ENCODE measurements at regions not wholly inside any gene's neighbourhood (a gene's known extent, or its start where the extent isn't known, plus 50 kb on each side); places are given as distances from the start of the nearest gene placed in this dataset.
A peak's percentile ranks its signal among the peaks of the same experiment; 100 is the strongest.

- no peaks in the 10 kb centered on the region for H3K36me3 Mint-ChIP-seq (ENCODE audit: low read depth, unreplicated experiment)
- no peak overlapping the region for H3K4me3 Mint-ChIP-seq (ENCODE audit: unreplicated experiment)
- H3K27ac Mint-ChIP-seq (ENCODE audit: unreplicated experiment): no peak overlapping the region
- no peak overlapping the region for H2AFZ ChIP-seq (ENCODE audit: low read depth, low read length)
- no peaks in the 10 kb centered on the region for H4K20me1 ChIP-seq (ENCODE audit: insufficient read depth, low read length)
- no peaks in the 10 kb centered on the region for H3K27me3 Mint-ChIP-seq (ENCODE audit: low read depth, unreplicated experiment)
- H3K27me3 ChIP-seq (ENCODE audit: insufficient read depth, low read length): no peaks in the 10 kb centered on the region
- no peaks in the 10 kb centered on the region for H3K79me2 ChIP-seq (ENCODE audit: insufficient read depth, low read length)
- H3K9me3 ChIP-seq (ENCODE audit: insufficient read depth, low read depth, low read length): no peaks in the 10 kb centered on the region
- FAIRE-seq (no peak), DNase-seq (ENCODE audit: low read depth) (peak; percentile 4)
- TF ChIP-seq CTCF (IDR thresholded peaks at IDR 0.05; ENCODE audit: insufficient read depth, low read depth, low read length): no peak
- no peak for TF ChIP-seq EZH2 (IDR thresholded peaks at IDR 0.05; ENCODE audit: insufficient read depth, low read length)
- no peaks in the 10 kb centered on the region for H3K36me3 ChIP-seq (ENCODE audit: insufficient read depth, low read length)
- no peak overlapping the region for H3K9ac ChIP-seq (ENCODE audit: low read length)
- no peaks in the 10 kb centered on the region for H3K4me1 ChIP-seq (ENCODE audit: insufficient read depth, low read length)
- H3K9me3 Mint-ChIP-seq (ENCODE audit: unreplicated experiment): no peaks in the 10 kb centered on the region
- no peaks in the 10 kb centered on the region for H3K4me1 Mint-ChIP-seq (ENCODE audit: low read depth, unreplicated experiment)
- no peak overlapping the region for H3K27ac ChIP-seq (ENCODE audit: low read depth, low read length)
- H3K4me3 ChIP-seq (ENCODE audit: insufficient read depth, low read depth, low read length): no peak overlapping the region
- no peak overlapping the region for H3K4me2 ChIP-seq (ENCODE audit: low read length)
Measured at GRCh38 chr6:126957721-126958120, 160.8 kb upstream of the RSPO3 start.

- H3K27ac Mint-ChIP-seq (ENCODE audit: unreplicated experiment): no peak overlapping the region
- Histone ChIP-seq H3K27ac (ENCODE audit: low read depth, low read length) (no peak overlapping the region), H3K4me1 (ENCODE audit: insufficient read depth, low read length) (no peaks in the 10 kb centered on the region), H3K79me2 (ENCODE audit: insufficient read depth, low read length) (no peaks in the 10 kb centered on the region), H3K4me2 (ENCODE audit: low read length) (no peak overlapping the region), H3K27me3 (ENCODE audit: insufficient read depth, low read length) (no peaks in the 10 kb centered on the region), H3K9ac (ENCODE audit: low read length) (no peak overlapping the region), H4K20me1 (ENCODE audit: insufficient read depth, low read length) (no peaks in the 10 kb centered on the region), H3K36me3 (ENCODE audit: insufficient read depth, low read length) (no peaks in the 10 kb centered on the region), H2AFZ (ENCODE audit: low read depth, low read length) (no peak overlapping the region), H3K9me3 (ENCODE audit: insufficient read depth, low read depth, low read length) (no peaks in the 10 kb centered on the region), H3K4me3 (ENCODE audit: insufficient read depth, low read depth, low read length) (no peak overlapping the region)
- no peak for DNase-seq (ENCODE audit: low read depth)
- no peaks in the 10 kb centered on the region for H3K27me3 Mint-ChIP-seq (ENCODE audit: low read depth, unreplicated experiment)
- no peak for FAIRE-seq
- H3K4me1 Mint-ChIP-seq (ENCODE audit: low read depth, unreplicated experiment): no peaks in the 10 kb centered on the region
- TF ChIP-seq CTCF (IDR thresholded peaks at IDR 0.05; ENCODE audit: insufficient read depth, low read depth, low read length) (no peak), EZH2 (IDR thresholded peaks at IDR 0.05; ENCODE audit: insufficient read depth, low read length) (no peak)
- H3K9me3 Mint-ChIP-seq (ENCODE audit: unreplicated experiment): no peaks in the 10 kb centered on the region
- H3K4me3 Mint-ChIP-seq (ENCODE audit: unreplicated experiment): no peak overlapping the region
- H3K36me3 Mint-ChIP-seq (ENCODE audit: low read depth, unreplicated experiment): no peaks in the 10 kb centered on the region
Measured at GRCh38 chr6:126959765-126960164, 158.7 kb upstream of the RSPO3 start.

GRCh38 chr6:126963077-126963809 is 155.2 kb upstream of the RSPO3 start:
- no peaks in the 10 kb centered on the region for H3K4me1 Mint-ChIP-seq (ENCODE audit: low read depth, unreplicated experiment)
- Histone ChIP-seq H3K27me3 (ENCODE audit: insufficient read depth, low read length) (no peaks in the 10 kb centered on the region), H3K4me2 (ENCODE audit: low read length) (no peak overlapping the region), H2AFZ (ENCODE audit: low read depth, low read length) (peak overlapping the region; percentile 29), H3K4me1 (ENCODE audit: insufficient read depth, low read length) (no peaks in the 10 kb centered on the region), H3K36me3 (ENCODE audit: insufficient read depth, low read length) (no peaks in the 10 kb centered on the region), H3K79me2 (ENCODE audit: insufficient read depth, low read length) (no peaks in the 10 kb centered on the region), H3K4me3 (ENCODE audit: insufficient read depth, low read depth, low read length) (no peak overlapping the region), H3K9ac (ENCODE audit: low read length) (no peak overlapping the region), H4K20me1 (ENCODE audit: insufficient read depth, low read length) (no peaks in the 10 kb centered on the region), H3K27ac (ENCODE audit: low read depth, low read length) (no peak overlapping the region), H3K9me3 (ENCODE audit: insufficient read depth, low read depth, low read length) (no peaks in the 10 kb centered on the region)
- H3K27ac Mint-ChIP-seq (ENCODE audit: unreplicated experiment): no peak overlapping the region
- no peak for TF ChIP-seq CTCF (IDR thresholded peaks at IDR 0.05; ENCODE audit: insufficient read depth, low read depth, low read length)
- TF ChIP-seq EZH2 (IDR thresholded peaks at IDR 0.05; ENCODE audit: insufficient read depth, low read length): no peak
- H3K27me3 Mint-ChIP-seq (ENCODE audit: low read depth, unreplicated experiment): no peaks in the 10 kb centered on the region
- DNase-seq (ENCODE audit: low read depth) (no peak), FAIRE-seq (no peak)
- no peak overlapping the region for H3K4me3 Mint-ChIP-seq (ENCODE audit: unreplicated experiment)
- H3K36me3 Mint-ChIP-seq (ENCODE audit: low read depth, unreplicated experiment): no peaks in the 10 kb centered on the region
- H3K9me3 Mint-ChIP-seq (ENCODE audit: unreplicated experiment): no peaks in the 10 kb centered on the region
